ENCODE measurements at regions not wholly inside any gene's neighbourhood (a gene's known extent, or its start where the extent isn't known, plus 50 kb on each side); places are given as distances from the start of the nearest gene placed in this dataset.

- Histone ChIP-seq H3K14ac (ENCODE audit: low read length in 2 of 2) (no peak overlapping the region), H3K27ac (ENCODE audit: low read length, poor library complexity, severe bottlenecking) (no peak overlapping the region), H2BK120ac (ENCODE audit: low read depth, low read length) (no peak overlapping the region), H3K27me3 (ENCODE audit: control insufficient read depth in 1 of 2, insufficient read depth in 1 of 2, low read length in 2 of 2) (no peaks in the 10 kb centered on the region), H3K36me3 (ENCODE audit: control insufficient read depth in 1 of 2, insufficient read depth in 2 of 2, low read depth in 1 of 2, low read length in 2 of 2) (no peaks in the 10 kb centered on the region), H3K23ac (ENCODE audit: low read length in 2 of 2) (no peak overlapping the region), H3K9ac (ENCODE audit: low read length) (no peak overlapping the region), H2BK5ac (ENCODE audit: low read depth, low read length, poor library complexity, severe bottlenecking) (no peak overlapping the region), H3K4ac (ENCODE audit: low read depth in 1 of 2, low read length in 2 of 2) (no peak overlapping the region), H2AK5ac (ENCODE audit: low read length, severe bottlenecking) (no peak overlapping the region), H2BK15ac (ENCODE audit: low read depth, poor library complexity, severe bottlenecking) (no peak overlapping the region), H2AFZ (ENCODE audit: low read depth, low read length) (no peak overlapping the region), H2BK12ac (ENCODE audit: low read length in 2 of 2) (no peak overlapping the region), H4K8ac (ENCODE audit: low read length) (no peak overlapping the region), H3K79me1 (replicated peaks; ENCODE audit: low read length, poor library complexity, severe bottlenecking) (no peaks in the 10 kb centered on the region), H4K91ac (ENCODE audit: low read length) (no peak overlapping the region), H3K4me2 (ENCODE audit: low read length, poor library complexity, severe bottlenecking) (no peak overlapping the region), H3K9me3 (ENCODE audit: control insufficient read depth, low read length) (peaks cover 44% of the 10 kb centered on the region), H3K4me1 (ENCODE audit: control insufficient read depth, insufficient read depth, low read depth, low read length) (no peaks in the 10 kb centered on the region), H3K18ac (ENCODE audit: low read depth in 1 of 2, low read length in 2 of 2) (no peak overlapping the region), H3K4me3 (ENCODE audit: insufficient read depth in 1 of 2, low read depth in 1 of 2, low read length in 2 of 2) (no peak overlapping the region)
- DNase-seq = no peak
- WGBS = 63% methylated on average over 20 of the region's 21 CpGs
Measured at GRCh38 chr12:34597548-34598351, 575.5 kb downstream of the ALG10 start.

GRCh38 chr12:34598352-34598827, 576.1 kb downstream of the ALG10 start:
- Histone ChIP-seq H4K8ac (ENCODE audit: low read length) (no peak overlapping the region), H2BK15ac (ENCODE audit: low read depth, poor library complexity, severe bottlenecking) (no peak overlapping the region), H3K18ac (ENCODE audit: low read depth in 1 of 2, low read length in 2 of 2) (no peak overlapping the region), H2BK120ac (ENCODE audit: low read depth, low read length) (no peak overlapping the region), H3K79me1 (replicated peaks; ENCODE audit: low read length, poor library complexity, severe bottlenecking) (no peaks in the 10 kb centered on the region), H2BK5ac (ENCODE audit: low read depth, low read length, poor library complexity, severe bottlenecking) (no peak overlapping the region), H3K27ac (ENCODE audit: low read length, poor library complexity, severe bottlenecking) (no peak overlapping the region), H3K9ac (ENCODE audit: low read length) (no peak overlapping the region), H3K27me3 (ENCODE audit: control insufficient read depth in 1 of 2, insufficient read depth in 1 of 2, low read length in 2 of 2) (no peaks in the 10 kb centered on the region), H3K14ac (ENCODE audit: low read length in 2 of 2) (no peak overlapping the region), H4K91ac (ENCODE audit: low read length) (no peak overlapping the region), H3K4me3 (ENCODE audit: insufficient read depth in 1 of 2, low read depth in 1 of 2, low read length in 2 of 2) (no peak overlapping the region), H3K4me2 (ENCODE audit: low read length, poor library complexity, severe bottlenecking) (no peak overlapping the region), H3K4me1 (ENCODE audit: control insufficient read depth, insufficient read depth, low read depth, low read length) (no peaks in the 10 kb centered on the region), H2BK12ac (ENCODE audit: low read length in 2 of 2) (no peak overlapping the region), H2AFZ (ENCODE audit: low read depth, low read length) (no peak overlapping the region), H2AK5ac (ENCODE audit: low read length, severe bottlenecking) (no peak overlapping the region), H3K4ac (ENCODE audit: low read depth in 1 of 2, low read length in 2 of 2) (no peak overlapping the region), H3K23ac (ENCODE audit: low read length in 2 of 2) (no peak overlapping the region), H3K9me3 (ENCODE audit: control insufficient read depth, low read length) (peaks cover 38% of the 10 kb centered on the region), H3K36me3 (ENCODE audit: control insufficient read depth in 1 of 2, insufficient read depth in 2 of 2, low read depth in 1 of 2, low read length in 2 of 2) (no peaks in the 10 kb centered on the region)
- DNase-seq = no peak
- 51% methylated on average over 4 of the region's 7 CpGs for WGBS

- Histone ChIP-seq H2AK5ac (ENCODE audit: low read length, severe bottlenecking) (no peak overlapping the region), H3K9ac (ENCODE audit: low read length) (no peak overlapping the region), H3K27me3 (ENCODE audit: control insufficient read depth in 1 of 2, insufficient read depth in 1 of 2, low read length in 2 of 2) (no peaks in the 10 kb centered on the region), H3K14ac (ENCODE audit: low read length in 2 of 2) (no peak overlapping the region), H4K8ac (ENCODE audit: low read length) (no peak overlapping the region), H3K4me2 (ENCODE audit: low read length, poor library complexity, severe bottlenecking) (no peak overlapping the region), H2BK15ac (ENCODE audit: low read depth, poor library complexity, severe bottlenecking) (no peak overlapping the region), H2BK12ac (ENCODE audit: low read length in 2 of 2) (no peak overlapping the region), H3K9me3 (ENCODE audit: control insufficient read depth, low read length) (peaks cover 32% of the 10 kb centered on the region), H3K4me3 (ENCODE audit: insufficient read depth in 1 of 2, low read depth in 1 of 2, low read length in 2 of 2) (no peak overlapping the region), H3K18ac (ENCODE audit: low read depth in 1 of 2, low read length in 2 of 2) (no peak overlapping the region), H3K79me1 (replicated peaks; ENCODE audit: low read length, poor library complexity, severe bottlenecking) (no peaks in the 10 kb centered on the region), H3K4me1 (ENCODE audit: control insufficient read depth, insufficient read depth, low read depth, low read length) (no peaks in the 10 kb centered on the region), H4K91ac (ENCODE audit: low read length) (no peak overlapping the region), H3K27ac (ENCODE audit: low read length, poor library complexity, severe bottlenecking) (no peak overlapping the region), H2BK5ac (ENCODE audit: low read depth, low read length, poor library complexity, severe bottlenecking) (no peak overlapping the region), H2BK120ac (ENCODE audit: low read depth, low read length) (no peak overlapping the region), H3K4ac (ENCODE audit: low read depth in 1 of 2, low read length in 2 of 2) (no peak overlapping the region), H3K36me3 (ENCODE audit: control insufficient read depth in 1 of 2, insufficient read depth in 2 of 2, low read depth in 1 of 2, low read length in 2 of 2) (no peaks in the 10 kb centered on the region), H3K23ac (ENCODE audit: low read length in 2 of 2) (no peak overlapping the region), H2AFZ (ENCODE audit: low read depth, low read length) (no peak overlapping the region)
- DNase-seq = no peak
- WGBS = 70% methylated on average over 18 of the region's 18 CpGs
Measured at GRCh38 chr12:34598851-34599529, 576.7 kb downstream of the ALG10 start.

Measured in mesenchymal stem cell (in vitro differentiated cells and primary cell).